Loucy (cell line): ENCODE measurements at regions not wholly inside any gene's neighbourhood (a gene's known extent, or its start where the extent isn't known, plus 50 kb on each side); places are given as distances from the start of the nearest gene placed in this dataset.

Experiments used
- H2AFZ ChIP-seq: fragments of 200-600 bp; sonication (generic); 2 replicates; pipeline ENCODE4 v1.6.0; 2016; ENCODE audit warnings: antibody characterized with exemption, mild to moderate bottlenecking, low read length, moderate library complexity
- H3F3A ChIP-seq: fragments of 200-600 bp; 2 replicates; pipeline ENCODE4 v1.6.0; 2016; ENCODE audit warnings: antibody characterized with exemption, low read depth, mild to moderate bottlenecking
- H3K27me3 ChIP-seq: fragments of 200-600 bp; sonication (generic); 2 replicates; pipeline ENCODE4 v1.6.1; 2014; ENCODE audit warnings: low read length, mild to moderate bottlenecking; ENCODE audit not compliant: insufficient read depth, poor library complexity, severe bottlenecking
- H3K36me3 ChIP-seq: fragments of 200-600 bp; sonication (generic); 2 replicates; pipeline ENCODE4 v1.6.1; 2016; ENCODE audit warnings: low read length; ENCODE audit not compliant: insufficient read depth
- H3K4me1 ChIP-seq: fragments of 200-600 bp; sonication (generic); 2 replicates; pipeline ENCODE4 v1.5.1; 2014; ENCODE audit warnings: low read length, mild to moderate bottlenecking; ENCODE audit not compliant: insufficient read depth, poor library complexity, severe bottlenecking
- H3K4me2 ChIP-seq: fragments of 200-600 bp; sonication (generic); 2 replicates; pipeline ENCODE4 v1.6.0; 2014; ENCODE audit warnings: antibody characterized with exemption, low read length, low read depth, mild to moderate bottlenecking; ENCODE audit not compliant: poor library complexity, severe bottlenecking
- H3K4me3 ChIP-seq: fragments of 200-600 bp; sonication (generic); 2 replicates; pipeline ENCODE4 v1.5.1; 2014; ENCODE audit warnings: low read length, mild to moderate bottlenecking, mixed read lengths; ENCODE audit not compliant: poor library complexity, severe bottlenecking
- H3K79me2 ChIP-seq: fragments of 200-600 bp; sonication (generic); 2 replicates; pipeline ENCODE4 v1.6.1; 2014; ENCODE audit warnings: low read length; ENCODE audit not compliant: insufficient read depth
- H3K9ac ChIP-seq: fragments of 200-600 bp; sonication (generic); 2 replicates; pipeline ENCODE4 v1.6.0; 2014; ENCODE audit warnings: mild to moderate bottlenecking, low read depth, low read length, moderate library complexity; ENCODE audit not compliant: poor library complexity, severe bottlenecking
- H3K9me2 ChIP-seq: fragments of 200-600 bp; sonication (generic); replicated peaks from 2 replicates; pipeline ENCODE4 v1.6.1; 2016; ENCODE audit warnings: low read depth, low read length, mixed read lengths
- H3K9me3 ChIP-seq: fragments of 200-600 bp; sonication (generic); 2 replicates; pipeline ENCODE4 v1.6.1; 2014; ENCODE audit warnings: mild to moderate bottlenecking, antibody characterized with exemption, low read length, low read depth; ENCODE audit not compliant: insufficient read depth
- H4K20me1 ChIP-seq: fragments of 200-600 bp; sonication (generic); 2 replicates; pipeline ENCODE4 v1.6.0; 2014; ENCODE audit warnings: antibody characterized with exemption, low read length, mild to moderate bottlenecking; ENCODE audit not compliant: insufficient read depth, poor library complexity, severe bottlenecking
- EZH2phosphoT487 ChIP-seq: fragments of 200-600 bp; IDR thresholded peaks from 2 replicates; pipeline ENCODE4 v1.6.1; 2018; ENCODE audit warnings: antibody characterized with exemption, mild to moderate bottlenecking, moderate library complexity, borderline replicate concordance
- TF ChIP-seq, protein P1 (sequence below): fragments of 200-600 bp; sonication (generic); conservative IDR thresholded peaks from 2 replicates; pipeline ENCODE4 v1.5.1; 2014; ENCODE audit warnings: mild to moderate bottlenecking, antibody characterized with exemption, low read length

DNA sequence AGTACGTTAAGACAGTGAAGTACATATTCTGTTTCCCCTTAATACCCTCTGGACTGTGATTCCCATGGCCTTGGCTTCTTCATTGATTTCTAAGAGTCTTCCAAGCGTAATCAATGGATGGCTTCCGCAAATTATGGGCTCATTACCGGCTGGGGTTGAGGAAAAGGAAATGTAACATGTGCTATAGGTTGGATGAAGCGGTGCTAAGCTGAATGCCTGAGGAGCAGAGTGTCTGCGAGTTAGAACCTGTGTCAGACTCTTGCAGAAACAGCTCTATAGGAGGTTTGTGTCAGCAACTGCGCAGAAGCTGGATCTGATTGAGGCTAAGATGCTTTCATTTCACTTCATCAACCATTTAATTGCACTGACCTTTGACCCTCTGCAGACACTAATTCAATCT is 114.3 kb upstream of the CDH18 start:
- H3K9me2 ChIP-seq, result no peaks in the 10 kb centered on the region
- H3K27me3 ChIP-seq, result no peaks in the 10 kb centered on the region
- no peak overlapping the region for H3K4me2 ChIP-seq
- H3K36me3 ChIP-seq, result no peaks in the 10 kb centered on the region
- H4K20me1 ChIP-seq, result no peaks in the 10 kb centered on the region
- no peak overlapping the region for H3K9ac ChIP-seq
- H2AFZ ChIP-seq, result no peak overlapping the region
- no peaks in the 10 kb centered on the region for H3K4me1 ChIP-seq
- H3K4me3 ChIP-seq, result no peak overlapping the region
- no peaks in the 10 kb centered on the region for H3K9me3 ChIP-seq
- no peaks in the 10 kb centered on the region for H3K79me2 ChIP-seq
- TF ChIP-seq, protein P1, sequence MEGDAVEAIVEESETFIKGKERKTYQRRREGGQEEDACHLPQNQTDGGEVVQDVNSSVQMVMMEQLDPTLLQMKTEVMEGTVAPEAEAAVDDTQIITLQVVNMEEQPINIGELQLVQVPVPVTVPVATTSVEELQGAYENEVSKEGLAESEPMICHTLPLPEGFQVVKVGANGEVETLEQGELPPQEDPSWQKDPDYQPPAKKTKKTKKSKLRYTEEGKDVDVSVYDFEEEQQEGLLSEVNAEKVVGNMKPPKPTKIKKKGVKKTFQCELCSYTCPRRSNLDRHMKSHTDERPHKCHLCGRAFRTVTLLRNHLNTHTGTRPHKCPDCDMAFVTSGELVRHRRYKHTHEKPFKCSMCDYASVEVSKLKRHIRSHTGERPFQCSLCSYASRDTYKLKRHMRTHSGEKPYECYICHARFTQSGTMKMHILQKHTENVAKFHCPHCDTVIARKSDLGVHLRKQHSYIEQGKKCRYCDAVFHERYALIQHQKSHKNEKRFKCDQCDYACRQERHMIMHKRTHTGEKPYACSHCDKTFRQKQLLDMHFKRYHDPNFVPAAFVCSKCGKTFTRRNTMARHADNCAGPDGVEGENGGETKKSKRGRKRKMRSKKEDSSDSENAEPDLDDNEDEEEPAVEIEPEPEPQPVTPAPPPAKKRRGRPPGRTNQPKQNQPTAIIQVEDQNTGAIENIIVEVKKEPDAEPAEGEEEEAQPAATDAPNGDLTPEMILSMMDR, result no peak
- no peak for TF ChIP-seq EZH2phosphoT487
- H3F3A ChIP-seq, result no peaks in the 10 kb centered on the region

DNA sequence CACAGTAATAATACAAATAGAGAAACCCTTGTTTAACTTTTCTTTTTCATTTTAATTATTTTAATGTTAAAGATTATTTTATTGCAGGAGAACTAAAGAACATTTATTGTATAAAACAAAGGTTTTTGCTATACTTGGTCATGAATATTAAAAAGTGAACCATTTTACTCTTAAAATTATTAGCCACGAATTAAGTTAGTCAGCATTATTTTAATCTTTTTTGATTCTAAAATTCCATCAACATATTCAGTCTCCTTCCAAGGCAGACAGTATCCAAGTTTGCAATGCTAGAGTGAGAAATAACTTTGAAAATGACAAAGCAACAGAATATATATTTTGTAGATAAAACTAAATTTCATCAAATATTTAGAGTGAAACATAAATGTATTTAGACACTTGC is 110.7 kb upstream of the CDH18 start:
- TF ChIP-seq, protein P1, result no peak
- TF ChIP-seq EZH2phosphoT487, result no peak
- no peaks in the 10 kb centered on the region for H3K4me1 ChIP-seq
- H3K79me2 ChIP-seq, result no peaks in the 10 kb centered on the region
- no peaks in the 10 kb centered on the region for H3K9me3 ChIP-seq
- H3F3A ChIP-seq, result no peaks in the 10 kb centered on the region
- no peaks in the 10 kb centered on the region for H3K9me2 ChIP-seq
- H2AFZ ChIP-seq, result no peak overlapping the region
- no peak overlapping the region for H3K4me3 ChIP-seq
- H3K36me3 ChIP-seq, result no peaks in the 10 kb centered on the region
- H3K27me3 ChIP-seq, result no peaks in the 10 kb centered on the region
- H4K20me1 ChIP-seq, result no peaks in the 10 kb centered on the region
- H3K9ac ChIP-seq, result no peak overlapping the region
- no peak overlapping the region for H3K4me2 ChIP-seq

DNA sequence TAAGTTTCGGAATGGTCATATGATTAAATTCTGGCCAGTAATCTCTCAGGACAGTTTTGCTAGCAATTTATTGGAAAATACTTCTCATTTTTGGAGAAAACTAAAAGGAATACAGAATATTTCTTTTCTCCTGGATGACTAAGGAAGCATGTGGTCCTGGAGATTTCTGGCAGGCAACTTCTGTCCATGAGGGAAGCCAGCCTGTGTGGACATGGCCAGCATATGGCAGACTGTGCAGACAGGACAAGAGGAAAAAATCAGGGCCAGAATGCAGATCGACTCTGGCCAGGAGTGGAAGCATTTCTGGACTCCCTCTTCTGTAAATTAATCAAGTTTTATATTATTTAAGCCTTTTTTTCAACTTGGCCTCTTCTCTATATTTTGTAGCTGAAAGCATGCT is 100.4 kb upstream of the CDH18 start:
- TF ChIP-seq, protein P1, result no peak
- TF ChIP-seq EZH2phosphoT487, result no peak
- Histone ChIP-seq H4K20me1 (no peaks in the 10 kb centered on the region), H3F3A (no peaks in the 10 kb centered on the region), H3K4me2 (no peak overlapping the region), H3K27me3 (no peaks in the 10 kb centered on the region), H3K4me3 (no peak overlapping the region), H3K9me3 (no peaks in the 10 kb centered on the region), H3K36me3 (no peaks in the 10 kb centered on the region), H3K9ac (no peak overlapping the region), H2AFZ (no peak overlapping the region), H3K79me2 (no peaks in the 10 kb centered on the region), H3K4me1 (no peaks in the 10 kb centered on the region), H3K9me2 (no peaks in the 10 kb centered on the region)
